PC-9 (cell line): ENCODE measurements at regions not wholly inside any gene's neighbourhood (a gene's known extent, or its start where the extent isn't known, plus 50 kb on each side); places are given as distances from the start of the nearest gene placed in this dataset.

ENCODE experiments used
- EZH2 ChIP-seq: fragments of 200-600 bp; sonication (generic); IDR thresholded peaks from 2 replicates; pipeline ENCODE4 v1.8.0; 2017; ENCODE audit warnings: antibody characterized with exemption, low read depth
- TF ChIP-seq, protein P1 (sequence below): fragments of 200-600 bp; sonication (generic); conservative IDR thresholded peaks from 2 replicates; pipeline ENCODE4 v1.6.1; 2017; ENCODE audit warnings: mixed run types, antibody characterized with exemption, mild to moderate bottlenecking, moderate library complexity

DNA sequence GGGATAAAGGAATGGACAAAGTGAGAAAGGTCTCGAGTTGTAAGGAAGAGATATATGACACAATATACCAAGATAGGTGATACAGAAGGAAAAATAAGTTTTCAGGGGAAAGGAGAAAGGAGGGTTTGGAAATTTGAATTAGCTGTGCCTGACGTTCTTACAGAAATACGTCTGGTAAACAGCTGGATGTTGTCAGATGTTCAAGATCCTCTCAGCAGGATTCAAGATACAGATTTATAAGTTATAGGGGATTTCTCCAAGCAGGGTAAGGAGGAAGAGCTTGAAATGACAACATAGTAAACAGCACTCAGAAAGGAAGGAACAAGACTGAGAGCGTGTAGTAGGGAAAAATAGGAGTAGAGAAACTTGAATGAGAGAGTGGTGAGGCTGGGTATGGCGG is 1184.1 kb downstream of the TYW1 start:
- TF ChIP-seq, protein P1, sequence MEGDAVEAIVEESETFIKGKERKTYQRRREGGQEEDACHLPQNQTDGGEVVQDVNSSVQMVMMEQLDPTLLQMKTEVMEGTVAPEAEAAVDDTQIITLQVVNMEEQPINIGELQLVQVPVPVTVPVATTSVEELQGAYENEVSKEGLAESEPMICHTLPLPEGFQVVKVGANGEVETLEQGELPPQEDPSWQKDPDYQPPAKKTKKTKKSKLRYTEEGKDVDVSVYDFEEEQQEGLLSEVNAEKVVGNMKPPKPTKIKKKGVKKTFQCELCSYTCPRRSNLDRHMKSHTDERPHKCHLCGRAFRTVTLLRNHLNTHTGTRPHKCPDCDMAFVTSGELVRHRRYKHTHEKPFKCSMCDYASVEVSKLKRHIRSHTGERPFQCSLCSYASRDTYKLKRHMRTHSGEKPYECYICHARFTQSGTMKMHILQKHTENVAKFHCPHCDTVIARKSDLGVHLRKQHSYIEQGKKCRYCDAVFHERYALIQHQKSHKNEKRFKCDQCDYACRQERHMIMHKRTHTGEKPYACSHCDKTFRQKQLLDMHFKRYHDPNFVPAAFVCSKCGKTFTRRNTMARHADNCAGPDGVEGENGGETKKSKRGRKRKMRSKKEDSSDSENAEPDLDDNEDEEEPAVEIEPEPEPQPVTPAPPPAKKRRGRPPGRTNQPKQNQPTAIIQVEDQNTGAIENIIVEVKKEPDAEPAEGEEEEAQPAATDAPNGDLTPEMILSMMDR, result no peak
- TF ChIP-seq EZH2, result no peak
